ENCODE measurements at regions not wholly inside any gene's neighbourhood (a gene's known extent, or its start where the extent isn't known, plus 50 kb on each side); places are given as distances from the start of the nearest gene placed in this dataset.

DNA sequence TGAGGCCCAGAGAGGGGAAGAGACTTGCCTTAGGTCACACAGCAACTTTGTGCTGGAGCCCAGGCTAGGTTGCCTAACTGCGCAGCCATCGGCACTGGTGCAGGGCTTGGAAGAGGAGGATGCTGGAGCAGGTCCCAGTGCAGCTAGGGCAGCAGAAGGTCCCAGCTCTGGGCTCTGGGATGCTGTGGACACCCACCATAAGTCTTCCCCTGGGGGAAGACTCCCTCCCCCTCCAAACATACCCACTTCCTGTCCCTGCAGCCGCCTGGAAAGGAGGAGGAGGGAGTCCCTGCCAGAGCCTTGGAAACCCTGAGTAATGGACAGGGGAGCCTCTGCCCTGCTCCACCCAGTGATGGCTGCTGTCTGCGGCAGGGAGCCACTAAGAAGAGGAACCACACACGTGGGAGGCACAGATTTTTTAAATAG is 93.6 kb downstream of the NCR2 start:
- TF ChIP-seq CTCF (IDR thresholded peaks at IDR 0.05) (no peak), POLR2A (IDR thresholded peaks at IDR 0.05) (no peak)
